ENCODE measurements at regions not wholly inside any gene's neighbourhood (a gene's known extent, or its start where the extent isn't known, plus 50 kb on each side); places are given as distances from the start of the nearest gene placed in this dataset.

DNA sequence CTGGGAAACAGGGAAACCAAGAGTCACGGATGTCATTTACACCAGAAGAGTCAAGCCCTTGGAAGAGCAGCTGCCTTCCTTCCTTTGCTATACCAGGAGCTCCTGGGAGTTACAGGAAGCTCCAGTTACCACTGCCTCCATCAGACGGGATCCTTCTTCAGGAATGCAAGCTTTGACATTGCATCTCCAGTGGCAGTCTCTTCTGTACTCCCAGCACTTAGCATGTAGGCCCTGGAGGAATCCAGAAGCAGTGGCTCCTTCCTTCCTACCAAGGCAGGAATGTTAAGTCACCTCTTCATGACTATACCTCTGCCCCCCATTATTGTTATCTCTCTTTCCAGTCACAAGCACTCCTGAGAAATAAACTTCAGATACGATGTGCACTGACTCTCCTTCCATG lies 836.0 kb downstream of the MAFB start:
- DNase-seq: no peak

DNA sequence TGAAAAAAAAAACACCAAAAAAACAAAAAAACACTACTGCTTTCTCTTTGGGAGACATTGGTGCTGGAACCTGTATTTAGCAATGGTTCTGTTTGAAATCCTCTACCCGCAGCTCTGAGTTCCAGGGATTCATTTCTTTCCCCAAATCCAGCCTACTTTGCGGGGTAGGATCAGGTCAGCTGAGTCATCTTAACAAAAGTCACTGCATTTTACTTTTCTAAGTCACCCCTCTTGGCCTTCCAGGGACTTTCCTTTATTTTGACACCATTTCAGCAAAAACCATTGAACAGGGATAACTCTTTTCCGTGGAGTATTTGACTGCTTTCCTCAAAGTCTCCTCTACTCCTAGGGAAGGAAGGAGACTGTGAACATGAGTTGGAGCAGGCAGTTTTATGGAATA lies 837.6 kb downstream of the MAFB start:
- no peak for DNase-seq

DNA sequence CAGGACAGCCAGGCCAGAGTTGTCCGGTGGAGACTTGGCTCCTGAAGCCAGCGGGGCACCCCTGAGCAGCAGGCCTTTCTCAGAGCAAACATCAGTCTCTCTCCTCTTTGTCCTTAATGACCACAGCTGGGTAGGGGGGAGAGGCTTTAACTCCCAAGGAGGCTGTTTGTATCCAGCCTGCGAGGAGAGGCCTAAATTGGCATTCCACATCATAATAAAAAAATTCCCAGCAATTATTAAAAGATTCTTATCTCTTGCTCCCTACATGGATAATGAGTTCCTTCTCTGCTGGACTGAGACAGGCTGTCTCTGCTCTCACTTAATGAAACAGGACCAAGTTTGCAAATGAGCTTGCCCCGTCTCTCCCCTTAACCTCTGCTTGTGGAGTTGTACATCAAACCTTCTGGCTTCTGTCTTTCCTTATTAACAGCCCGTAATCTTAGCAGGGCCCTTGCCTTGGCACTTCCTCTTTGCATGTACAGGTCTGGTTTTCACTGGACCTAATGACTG lies 838.2 kb downstream of the MAFB start:
- DNase-seq: no peak

GRCh38 chr20:39850246-39850645 lies 838.8 kb downstream of the MAFB start:
- no peak for DNase-seq

GRCh38 chr20:39849664-39850063 lies 839.4 kb downstream of the MAFB start:
- peak; percentile 51 for DNase-seq

- no peak for DNase-seq
Observed at GRCh38 chr20:39849171-39849570, 839.9 kb downstream of the MAFB start.

DNA sequence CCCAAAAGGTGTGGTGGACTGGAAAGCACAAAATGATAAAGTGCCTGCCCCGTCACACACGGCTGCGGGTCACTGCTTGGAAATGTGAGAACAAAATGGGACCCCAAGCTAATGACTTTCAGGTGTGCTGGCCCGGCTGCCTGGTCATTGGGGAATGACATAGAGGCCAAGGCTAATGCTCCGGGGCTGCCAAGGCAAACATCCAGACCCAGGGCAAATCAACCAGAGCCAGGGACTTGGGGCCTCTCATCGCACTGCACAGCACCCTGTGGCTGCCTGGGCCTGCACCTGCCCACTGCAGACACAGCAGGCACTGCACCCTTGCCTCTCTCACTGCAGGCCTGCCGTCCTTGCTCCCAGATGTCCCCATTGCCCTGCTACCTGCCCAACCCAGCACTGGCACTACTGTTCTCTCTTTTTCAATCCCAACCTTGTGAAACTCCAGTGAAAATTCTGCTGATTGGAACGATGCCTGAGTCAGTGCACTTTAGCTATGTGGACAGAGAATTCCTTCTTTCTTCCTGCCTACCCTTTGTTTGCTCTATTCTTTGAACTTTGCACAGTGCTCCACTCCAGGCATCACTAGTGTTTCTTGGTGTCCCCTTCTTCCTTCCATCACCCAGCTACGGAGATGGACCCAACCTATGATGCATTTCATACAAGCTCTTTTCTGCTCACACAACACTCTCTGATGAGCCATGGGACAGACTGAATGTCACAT lies 849.5 kb downstream of the MAFB start:
- DNase-seq: no peak

- no peak for DNase-seq
Observed at GRCh38 chr20:39837561-39837960, 851.5 kb downstream of the MAFB start.

- DNase-seq: no peak
Observed at GRCh38 chr20:39835130-39835842, 853.8 kb downstream of the MAFB start.

- no peak for DNase-seq
Observed at GRCh38 chr20:39830903-39831302, 858.1 kb downstream of the MAFB start.

DNA sequence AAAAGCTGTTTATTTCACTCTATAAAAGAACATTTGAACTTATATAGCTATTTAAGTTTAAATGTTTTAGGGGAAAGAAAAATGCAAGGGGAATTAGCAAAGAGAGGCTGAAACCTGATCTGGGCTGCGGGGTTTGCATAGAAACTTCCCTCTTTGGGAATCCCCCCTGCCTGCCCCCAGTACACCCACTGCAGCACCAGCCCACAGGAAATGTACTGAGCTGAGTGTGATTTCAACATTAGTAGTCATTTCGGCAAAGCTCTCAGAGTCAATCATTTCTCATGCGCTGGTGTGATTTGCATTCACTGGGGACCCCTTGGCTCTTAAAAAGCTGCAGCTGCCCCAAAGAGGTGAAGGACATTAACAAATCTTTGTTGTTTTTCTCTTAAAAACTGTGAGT lies 859.4 kb downstream of the MAFB start:
- no peak for DNase-seq

DNA sequence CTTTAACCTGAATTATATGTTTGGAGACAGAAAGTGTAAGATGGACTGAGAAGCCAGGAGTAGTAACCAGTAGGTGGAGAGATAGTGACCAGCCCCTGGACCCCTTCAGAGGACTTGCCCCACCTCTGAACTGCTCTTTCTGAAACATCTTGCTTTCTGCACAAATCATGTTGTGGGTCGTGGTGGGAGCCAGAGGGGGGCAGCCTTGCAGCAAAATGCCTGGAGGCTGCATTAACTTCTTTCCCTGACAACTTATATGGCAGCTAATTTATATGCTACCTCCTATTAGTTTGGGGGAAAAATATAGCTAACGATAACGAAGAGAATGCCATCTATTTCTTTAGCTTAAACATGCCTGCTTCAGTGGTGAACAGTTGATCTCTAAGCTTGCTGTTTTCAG lies 859.8 kb downstream of the MAFB start:
- no peak for DNase-seq

DNA sequence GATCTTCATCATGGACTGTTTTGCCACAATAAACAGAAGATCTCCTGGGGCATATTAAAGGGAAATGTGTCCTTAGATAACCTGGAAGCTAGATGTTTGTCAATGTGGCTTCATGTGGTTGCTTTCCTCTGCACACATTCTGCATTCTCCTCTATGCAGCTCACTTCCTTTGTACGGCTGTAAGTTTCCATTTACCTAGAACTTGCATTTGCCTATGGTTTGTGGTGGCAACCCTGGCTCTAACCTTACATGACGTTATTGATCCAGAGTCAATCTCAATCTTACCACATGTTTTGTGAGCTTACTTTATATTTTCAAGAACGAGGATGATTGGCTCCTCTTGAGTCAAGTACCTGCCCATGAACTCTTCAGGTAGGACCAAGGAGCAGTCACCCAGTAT lies 863.1 kb downstream of the MAFB start:
- DNase-seq: no peak

GRCh38 chr20:39825524-39825923 lies 863.4 kb downstream of the DHX35 start:
- DNase-seq: no peak

DNA sequence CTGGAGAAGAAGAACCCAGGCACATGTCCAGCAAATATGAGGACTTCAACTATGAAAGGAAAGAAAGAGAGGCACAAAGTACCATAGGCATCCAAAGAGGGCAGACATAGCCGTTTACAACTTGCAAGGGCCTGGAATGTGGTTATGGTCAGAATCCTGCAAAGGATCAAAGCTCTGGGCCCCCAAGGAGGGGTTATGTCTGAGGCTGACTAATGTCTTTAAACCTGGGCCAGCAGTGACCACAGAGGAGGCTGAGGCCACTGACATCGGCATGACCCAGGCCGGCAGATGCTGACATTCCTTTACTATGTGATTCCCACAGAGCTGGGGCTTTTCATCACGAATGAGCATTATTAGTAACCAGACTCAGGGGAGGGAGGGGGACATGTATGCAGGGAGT lies 861.1 kb downstream of the DHX35 start:
- DNase-seq: no peak

DNA sequence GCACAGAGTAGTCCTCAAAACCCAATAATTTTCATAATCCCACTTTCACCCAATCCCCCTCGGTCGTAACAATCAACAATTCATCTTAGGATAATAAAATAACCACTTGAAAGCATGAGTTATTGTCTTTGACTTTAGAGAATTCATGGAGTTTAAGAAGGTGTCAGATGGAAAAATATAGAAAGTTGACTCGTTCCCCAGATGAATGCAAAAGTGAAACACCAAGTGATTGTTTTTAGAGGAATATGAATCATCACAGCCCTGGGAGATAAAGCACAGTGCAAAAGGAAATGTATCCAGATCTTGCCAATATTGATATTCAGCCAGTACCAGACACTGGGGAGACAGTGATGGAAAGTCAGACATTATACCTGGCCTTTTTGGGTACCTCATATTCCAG lies 860.5 kb downstream of the DHX35 start:
- no peak for DNase-seq

- no peak for DNase-seq
Observed at GRCh38 chr20:39813190-39813829, 851.2 kb downstream of the DHX35 start.

GRCh38 chr20:39812116-39812515 lies 850.0 kb downstream of the DHX35 start:
- DNase-seq: no peak

DNA sequence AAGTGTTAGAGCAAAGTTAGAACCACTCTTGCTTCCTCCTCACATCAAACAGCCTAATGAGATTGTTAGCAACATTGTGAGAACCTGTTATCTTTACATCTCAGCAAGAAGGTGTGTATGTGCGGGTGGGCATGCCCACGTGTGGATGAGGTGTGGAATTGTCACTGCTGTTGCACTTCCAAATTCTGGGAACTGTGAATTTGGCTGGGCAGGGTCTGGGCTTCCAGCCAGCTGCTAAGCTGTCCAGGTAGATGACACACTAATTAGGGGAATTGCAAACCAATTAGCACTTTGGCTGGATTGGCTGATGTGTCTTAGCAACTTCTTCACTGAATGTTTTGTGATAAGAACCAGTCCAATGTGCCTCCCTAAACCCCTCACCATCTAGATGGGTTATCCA lies 848.2 kb downstream of the DHX35 start:
- DNase-seq: no peak

DNA sequence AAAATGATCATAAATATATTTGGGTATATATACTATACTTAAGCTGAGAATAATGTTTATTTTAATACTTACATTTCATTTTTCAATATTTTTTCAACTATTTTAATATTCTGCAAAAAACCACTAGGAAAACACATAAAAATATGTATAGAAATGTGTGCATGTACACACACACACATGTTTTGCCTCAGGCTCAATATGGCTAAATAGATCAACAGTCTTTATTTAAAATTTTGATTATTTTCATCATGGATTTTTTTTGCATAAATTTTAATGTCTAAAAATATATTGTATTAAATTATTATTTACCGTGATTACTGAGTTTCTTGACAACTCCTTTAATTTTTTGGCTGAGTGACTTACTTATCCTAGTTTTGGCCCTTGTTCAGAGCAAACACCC lies 846.5 kb downstream of the DHX35 start:
- DNase-seq: no peak

DNA sequence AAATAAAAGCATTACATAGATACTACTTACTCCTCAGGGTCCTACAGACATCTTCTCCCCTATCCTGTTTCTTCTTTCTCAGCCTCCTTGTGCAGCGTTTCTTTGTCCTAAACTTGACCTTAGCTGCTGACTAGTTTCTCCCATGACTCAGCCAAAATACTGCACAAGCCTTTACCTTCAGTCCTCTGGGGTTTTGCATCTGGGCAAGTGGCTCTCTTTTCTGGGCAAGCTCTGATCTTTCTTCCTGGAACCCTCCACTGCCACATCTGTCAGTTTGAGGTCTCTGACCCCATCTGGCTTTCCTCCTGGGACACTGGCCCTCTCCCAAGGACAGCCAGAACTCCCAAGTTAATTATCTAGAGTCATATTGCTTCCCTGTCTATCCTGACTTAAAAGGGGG lies 838.4 kb downstream of the DHX35 start:
- DNase-seq: no peak

DNA sequence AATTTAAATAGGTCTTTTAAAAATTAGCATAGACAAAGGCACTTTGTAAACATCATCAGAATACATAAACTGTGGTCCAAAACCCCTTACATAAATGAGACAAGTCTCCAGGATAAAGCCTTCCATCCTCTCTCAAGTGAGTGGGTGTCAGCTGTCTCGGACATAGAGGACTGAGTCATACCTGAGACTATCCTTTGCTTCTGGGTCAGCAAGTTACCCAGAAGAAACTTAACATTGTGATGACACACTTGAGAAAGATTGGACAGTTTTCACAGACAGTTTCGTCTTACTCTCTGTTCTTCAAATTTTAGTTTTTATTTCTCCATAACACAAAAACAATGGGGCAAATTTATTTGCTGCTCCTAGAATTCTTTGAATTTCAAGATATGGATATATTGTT lies 838.0 kb downstream of the DHX35 start:
- no peak for DNase-seq

DNA sequence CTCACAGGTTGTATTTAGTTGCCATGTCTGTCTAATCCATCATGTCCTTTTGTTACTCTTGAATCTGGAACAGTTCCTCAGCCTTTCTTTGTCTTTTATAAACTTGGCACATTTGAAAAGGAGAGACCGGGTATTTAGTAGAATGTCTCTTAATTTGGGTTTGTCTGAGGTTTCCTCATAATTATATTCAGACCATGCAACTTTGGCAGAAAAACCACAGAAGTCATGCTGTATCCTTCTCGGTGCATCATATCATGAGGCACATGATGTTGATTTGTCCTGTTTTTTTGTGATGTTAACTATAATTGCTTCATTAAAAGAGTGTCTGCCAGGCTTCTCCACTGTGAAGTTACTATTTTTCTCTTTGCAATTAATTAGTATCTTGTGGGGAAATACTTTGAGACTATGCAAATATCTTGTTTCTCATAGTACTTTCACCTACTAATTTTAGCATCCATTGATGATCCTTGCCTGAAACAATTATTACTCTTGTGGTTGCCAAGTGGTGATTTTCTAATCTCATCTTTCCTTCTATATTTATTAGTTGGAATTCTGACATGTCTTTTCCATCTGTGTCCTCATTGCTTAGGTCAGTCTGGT lies 837.3 kb downstream of the DHX35 start:
- DNase-seq: no peak
